SIG-M5 (cell line): ENCODE measurements at regions not wholly inside any gene's neighbourhood (a gene's known extent, or its start where the extent isn't known, plus 50 kb on each side); places are given as distances from the start of the nearest gene placed in this dataset.

ENCODE experiments used
- DNase-seq: peaks from one replicate; lab custom pipeline; 2025; lab: John Stamatoyannopoulos, UW

DNA sequence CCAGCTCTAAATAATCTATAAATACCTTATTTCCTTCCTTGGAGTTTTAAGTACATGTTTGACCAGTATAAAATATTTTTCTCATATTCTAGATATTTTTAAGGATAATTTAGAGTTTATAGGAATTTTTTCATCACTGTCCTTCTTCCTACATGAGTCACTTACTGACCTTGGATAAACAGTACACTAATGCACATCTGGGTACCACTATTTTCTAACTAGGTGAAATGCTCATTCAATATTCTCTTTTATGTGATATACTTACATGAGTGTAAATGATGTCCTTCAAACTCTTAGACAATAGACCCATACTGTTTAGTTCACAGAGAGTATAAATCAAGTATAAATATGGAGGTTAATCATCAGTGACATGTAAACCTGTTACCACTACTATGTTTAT, 1574.2 kb upstream of the ACVR2A start:
- DNase-seq: no peak

DNA sequence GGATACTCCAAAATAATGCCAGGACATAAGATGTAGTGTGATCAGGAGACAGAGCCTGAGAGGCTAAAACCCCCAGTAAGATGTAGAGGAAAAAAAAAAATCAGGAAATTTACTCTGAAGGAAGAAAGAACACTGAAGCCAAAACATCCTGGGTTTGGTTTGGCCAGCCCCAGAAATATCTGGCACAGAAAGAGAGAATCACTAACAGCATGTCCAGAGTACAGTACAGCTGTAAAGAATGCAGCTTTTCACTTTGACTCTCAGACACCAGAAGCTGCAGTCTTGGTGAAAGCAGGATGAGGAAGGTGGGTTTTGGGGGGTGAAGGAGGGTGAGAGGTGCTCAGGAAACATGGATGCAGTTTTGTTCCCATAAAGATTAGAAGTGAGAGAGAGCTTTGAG, 1577.7 kb upstream of the ACVR2A start:
- no peak for DNase-seq

DNA sequence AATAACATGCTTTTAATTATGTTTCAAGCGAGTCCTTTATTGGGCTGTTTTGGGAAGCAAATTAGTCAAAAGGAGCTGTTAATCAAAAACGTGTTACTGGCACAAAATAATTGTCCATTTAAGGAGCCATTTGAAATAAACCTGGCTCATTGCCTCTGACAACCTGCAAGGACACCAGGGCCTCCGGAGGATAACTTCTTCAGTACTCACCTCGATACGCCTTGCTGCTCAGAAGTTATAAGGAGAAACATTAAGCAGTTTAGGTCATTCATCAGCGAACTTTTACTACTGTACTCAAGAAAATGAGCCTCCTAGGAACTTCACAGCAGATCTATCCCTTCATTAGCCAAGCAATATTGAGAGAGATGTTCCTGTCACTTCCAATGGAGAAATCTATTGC, 1579.2 kb upstream of the ACVR2A start:
- no peak for DNase-seq

DNA sequence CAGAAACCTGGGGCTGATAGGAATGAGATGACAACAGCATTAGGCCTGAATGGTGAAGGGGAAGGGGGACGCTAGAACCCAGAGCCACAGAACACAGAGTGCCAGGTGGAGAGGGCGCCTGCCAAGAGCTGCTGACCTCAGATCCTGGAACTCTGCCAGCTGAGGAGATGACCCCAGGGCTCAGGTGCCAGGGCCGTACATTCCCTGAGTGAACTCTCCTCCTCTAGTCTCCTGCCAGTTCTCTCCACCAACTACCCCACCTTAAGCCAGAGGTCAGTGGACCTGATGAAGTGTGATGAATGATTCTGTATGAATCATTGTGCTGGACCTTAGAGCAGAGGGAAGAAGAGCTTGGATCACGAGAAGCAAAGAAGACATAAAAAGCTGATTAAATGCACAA, 1582.2 kb upstream of the ACVR2A start:
- no peak for DNase-seq

DNA sequence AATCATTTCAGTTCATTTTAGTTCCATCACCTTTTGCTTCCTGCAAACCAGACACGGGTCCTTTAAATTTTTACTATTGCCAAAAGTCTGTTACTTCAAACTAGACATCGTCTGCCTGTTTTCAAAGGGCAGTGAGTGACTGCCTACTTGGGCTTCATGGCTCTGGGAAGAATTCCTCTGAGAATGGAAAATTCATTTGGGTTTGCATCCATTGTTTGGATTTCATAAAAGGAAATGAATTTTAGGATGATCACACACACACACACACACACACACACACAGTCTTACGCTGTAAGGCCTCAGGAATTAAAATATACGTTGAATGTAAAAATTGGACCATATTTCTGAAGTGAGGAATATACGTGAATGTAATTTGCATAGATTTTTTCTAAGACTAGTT, 1584.3 kb upstream of the ACVR2A start:
- DNase-seq: no peak

DNA sequence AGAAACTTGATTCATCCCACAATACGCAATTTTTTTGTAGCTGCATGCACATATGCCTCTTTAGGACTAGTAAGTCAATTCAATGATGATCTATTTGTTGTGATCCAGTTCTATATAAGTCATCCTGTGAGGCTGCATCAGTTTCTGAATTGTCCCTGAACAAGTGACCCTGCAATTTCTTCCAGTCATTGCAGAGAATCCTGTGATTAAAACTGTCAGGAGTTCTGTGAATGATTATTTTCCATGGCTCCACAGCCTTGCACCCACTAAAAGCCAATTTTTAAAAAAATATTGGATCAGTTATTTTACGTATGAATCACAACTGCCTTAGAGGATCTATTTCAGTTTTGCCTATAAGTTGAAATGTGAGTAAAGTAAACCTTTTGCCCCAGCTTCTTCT, 1585.0 kb upstream of the ACVR2A start:
- no peak for DNase-seq

DNA sequence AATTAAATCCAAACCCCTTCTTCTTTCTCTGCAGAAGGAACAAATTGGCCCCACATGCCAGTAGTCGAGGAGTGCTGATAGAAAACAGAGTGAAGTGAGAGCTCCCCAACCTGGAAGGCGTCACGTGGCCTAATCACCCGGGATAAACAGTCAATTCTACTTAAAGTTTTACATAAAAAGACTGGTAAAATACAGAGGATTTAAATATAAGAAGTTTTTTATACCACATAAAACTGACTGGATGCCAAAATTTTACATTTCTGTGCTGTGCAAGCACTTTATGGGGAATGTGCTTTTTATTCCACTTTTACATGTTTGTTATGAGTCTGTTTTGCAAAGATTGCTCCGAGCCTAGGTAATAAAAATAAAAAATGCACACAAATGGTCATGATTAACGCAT, 1586.8 kb upstream of the ACVR2A start:
- DNase-seq: no peak

DNA sequence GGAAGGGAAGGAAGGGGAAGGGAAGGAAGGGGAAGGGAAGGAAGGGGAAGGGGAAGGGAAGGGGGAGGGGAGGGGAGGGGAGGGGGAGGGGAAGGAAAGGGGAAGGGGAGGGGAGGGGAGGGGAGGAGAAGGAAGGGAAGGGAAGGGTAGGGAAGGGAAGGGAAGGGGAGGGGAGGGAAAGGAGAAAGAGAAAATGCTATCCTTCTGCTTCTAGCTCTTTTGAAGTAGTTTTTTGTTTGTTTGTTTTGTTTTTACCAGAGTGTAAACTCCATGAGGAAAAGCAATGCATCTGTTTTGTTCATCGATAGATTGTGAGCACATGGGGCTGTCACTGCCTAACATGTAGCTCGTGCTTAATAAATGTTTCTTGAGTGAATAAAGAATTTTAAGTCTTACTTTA, 1592.7 kb upstream of the ACVR2A start:
- no peak for DNase-seq

DNA sequence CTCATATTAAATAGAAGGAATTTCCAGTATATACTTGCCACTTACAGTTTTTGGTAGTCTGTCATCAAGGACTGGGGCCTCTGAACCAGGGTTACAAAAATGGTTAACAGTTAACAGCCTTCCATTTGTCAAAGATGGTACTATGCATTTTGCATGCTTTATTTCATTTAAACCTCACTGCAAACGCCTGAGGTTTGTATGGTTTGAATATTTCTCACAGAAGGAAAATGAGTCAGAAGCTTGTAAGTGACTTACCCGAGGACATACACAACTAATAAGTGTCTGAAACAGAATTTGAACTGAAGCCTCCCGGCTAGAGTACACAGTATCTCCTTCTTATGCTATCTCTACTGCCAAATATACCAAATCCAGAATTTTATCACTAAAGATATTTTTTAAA, 1593.5 kb upstream of the ACVR2A start:
- no peak for DNase-seq

DNA sequence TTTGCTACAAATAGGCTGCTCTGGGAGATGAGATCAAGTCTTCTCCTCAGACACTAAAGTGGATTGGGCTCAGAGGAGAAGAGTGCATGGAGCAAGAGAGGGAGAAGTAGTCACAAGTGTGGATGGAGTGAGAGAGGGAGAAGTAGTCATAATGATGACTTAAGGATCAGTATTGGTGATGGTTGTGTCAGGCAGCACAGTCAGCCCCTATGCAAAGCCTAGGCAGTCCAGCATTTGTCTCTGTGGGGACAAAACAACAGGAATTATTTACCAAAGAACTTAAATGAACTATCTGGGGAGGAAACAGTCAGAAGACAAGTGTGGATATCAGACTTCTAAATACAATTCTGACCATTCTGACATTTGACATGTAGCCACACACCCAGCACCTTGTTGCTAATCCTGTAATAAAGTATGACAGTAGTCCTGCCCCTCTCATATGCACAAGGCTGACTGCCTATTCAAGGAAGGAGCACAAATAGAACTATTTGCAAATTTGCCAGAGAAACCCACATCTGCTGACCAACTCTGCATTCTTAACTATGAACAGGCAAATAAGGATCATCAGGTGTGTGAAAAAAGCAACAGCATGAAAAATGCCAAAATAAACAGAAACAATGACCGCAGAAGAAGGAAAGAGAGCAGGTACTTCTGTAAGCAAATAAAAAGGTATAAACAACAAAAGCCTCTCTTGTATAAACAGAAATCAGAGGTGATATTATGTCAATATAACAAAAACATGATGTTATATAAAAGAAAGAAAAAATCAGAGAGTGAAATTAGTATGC, 1597.9 kb upstream of the ACVR2A start:
- no peak for DNase-seq

DNA sequence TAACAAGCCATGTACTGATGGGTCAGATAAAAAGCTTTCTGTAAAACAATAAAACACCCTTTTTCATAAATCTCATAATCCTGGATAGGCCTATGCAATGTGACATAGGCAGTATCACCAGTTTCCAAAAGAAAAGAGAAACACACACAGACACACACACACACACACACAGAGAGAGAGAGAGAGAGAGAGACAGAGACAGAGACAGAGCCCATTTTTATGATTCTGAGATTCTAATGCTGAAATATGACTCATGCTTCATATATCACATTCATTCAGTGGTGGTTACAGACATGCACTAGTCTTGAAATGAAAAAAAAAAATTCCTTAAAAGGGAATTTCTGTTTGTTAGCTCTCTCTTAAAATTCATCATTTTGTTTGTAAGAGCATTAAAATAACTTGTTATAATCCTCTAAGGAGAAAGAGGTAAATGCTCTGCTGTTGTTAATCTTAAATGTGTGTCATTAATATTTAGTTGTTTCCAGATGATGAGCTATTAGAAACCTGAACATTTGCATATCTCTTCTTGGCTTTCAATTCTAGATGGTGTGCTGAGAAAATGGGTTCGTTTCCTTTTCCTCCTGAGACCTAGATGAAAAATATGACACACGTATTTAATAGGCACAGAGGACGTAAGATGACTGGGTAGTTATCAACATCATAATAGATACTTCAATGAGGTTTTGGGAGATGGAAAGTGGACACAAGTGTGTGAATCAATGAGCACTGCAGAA, 1598.7 kb upstream of the ACVR2A start:
- DNase-seq: no peak

DNA sequence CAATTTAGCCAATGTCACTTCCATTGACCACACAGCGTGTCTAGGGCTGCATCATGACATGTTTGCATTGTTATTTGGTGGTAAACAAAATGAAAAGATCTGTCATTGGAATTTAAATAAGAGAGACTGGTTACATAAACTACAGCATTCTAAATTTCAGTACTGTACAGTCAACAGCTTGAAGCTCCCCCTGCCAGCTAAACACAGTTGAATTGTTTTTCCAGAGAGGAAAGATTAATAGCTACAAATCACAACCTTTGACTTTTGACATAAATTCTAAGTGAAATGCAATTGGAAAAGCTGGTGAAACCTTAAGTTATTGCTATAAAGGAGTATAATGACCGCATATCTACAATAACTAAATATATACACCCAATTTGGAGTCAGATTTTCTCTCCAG, 1600.0 kb upstream of the ACVR2A start:
- DNase-seq: no peak

DNA sequence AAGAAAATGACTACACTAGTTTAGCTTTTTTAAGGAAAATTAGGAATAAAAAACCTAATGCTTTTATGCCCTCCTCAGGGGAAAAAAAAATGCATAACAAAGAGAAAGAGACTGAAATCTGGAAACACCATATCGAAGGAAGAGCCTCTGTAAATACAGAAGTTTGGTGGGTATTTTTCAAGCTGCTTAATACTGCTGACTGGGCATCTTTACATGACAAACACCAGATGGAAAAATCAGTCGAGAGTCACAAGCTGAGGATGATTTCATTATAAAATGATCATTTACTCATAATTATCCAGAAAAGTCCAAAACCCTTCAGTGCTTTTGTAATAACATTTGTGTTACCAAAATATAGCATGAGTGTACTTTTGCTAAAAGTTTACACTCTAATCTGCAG, 1600.7 kb upstream of the ACVR2A start:
- DNase-seq: no peak

DNA sequence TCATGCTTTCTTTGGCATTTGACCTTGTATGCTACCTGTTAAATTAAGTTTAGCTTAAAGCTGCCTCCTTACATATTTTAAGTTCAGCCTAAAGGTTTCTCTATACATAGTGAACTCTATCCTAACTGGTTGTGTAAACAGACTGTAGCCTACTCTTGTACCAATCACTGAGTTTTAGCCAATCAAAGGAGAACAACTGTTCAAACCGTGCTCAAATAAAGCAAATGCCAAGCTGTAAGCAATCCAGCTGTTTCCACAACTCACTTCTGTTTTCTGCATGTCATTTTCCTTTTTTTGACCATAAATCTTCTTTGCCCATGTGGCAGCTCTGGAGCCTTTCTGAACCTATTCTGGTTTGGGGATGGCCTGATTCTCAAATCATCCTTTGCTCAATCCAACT, 1603.8 kb upstream of the ACVR2A start:
- DNase-seq: no peak

DNA sequence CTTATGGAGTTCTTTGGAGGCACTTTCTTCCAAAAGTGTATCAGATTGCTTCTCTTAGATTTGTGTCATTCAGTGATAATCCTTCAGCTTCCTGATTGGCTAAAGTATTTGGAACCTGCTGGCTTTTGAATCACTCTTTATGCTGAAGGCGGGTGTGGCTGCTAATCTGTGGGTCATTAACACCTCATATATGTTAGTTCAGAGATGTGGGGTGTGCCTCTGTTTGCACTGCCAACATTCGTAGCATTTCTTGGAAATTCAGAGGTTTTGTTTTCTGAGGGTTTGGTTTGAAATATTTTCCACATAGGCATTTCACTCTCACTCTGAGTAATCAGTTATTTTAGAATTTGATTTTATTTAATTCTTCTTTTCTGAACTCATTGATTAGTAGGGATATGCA, 1604.4 kb upstream of the ACVR2A start:
- no peak for DNase-seq

DNA sequence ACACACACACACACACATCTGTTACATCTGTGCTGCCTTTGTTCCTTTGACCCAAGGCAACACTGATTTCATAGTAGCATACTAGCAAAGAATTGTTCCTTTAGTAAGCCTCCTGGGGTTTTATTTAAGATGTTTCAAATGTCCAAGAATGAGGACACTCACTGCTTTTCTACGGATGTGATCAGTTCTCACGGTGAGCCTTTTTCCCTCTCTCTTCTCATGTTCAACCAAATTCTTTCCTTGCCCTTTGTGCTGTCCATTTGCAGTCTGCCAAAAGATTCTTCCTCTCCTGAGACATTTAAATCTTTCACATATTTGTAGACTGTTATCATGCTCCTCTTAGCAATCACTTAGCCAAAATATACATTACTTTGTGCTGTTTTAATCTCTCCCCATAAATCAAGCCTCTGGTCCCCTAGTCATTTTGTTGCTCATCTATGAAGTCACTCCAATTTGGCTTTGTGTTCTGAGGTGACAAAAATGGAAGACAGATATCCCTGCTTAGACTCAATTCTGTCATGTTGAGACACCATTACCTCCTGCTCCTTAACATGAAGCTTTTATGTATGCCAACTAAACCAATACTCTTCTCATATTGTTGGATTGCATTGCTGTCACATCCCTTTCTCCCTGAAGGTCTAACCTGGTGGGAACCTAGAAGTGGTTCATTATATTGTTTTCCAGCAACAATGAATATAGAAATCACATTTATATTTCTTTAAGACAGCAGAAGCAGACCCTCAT, 1605.3 kb upstream of the ACVR2A start:
- DNase-seq: no peak

DNA sequence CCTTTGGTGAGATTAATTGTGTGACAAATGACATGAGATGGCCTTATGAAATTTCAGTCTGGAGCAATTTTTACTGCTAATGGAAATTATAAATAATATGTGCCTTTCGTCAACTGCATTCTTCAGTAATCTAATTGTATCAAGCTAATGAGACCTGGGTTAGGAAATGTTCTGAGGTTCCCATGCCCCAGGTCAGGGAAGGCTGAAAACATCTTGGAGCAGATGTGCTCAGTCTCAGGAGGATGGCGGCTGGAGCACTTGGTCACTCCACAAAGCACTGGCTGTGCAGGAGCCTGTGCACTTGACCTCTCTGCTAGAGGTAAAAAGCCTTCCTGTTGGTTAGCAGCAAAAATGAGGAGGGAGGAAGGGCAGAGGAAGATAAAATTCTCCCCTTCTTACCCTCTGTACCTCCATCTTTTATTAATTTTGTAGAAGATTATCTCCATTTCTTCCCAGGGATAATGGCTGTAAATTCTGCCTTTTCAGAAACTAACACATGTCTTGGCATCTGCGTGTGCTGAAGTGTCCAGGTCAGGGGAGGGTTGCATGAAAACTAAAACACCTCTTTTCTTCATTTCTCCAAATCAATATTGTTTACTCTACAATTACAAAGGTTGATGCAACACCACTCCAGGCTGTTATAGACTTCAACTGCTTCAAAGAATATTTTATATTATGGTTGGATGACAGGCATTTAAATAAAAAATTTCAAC, 1606.4 kb upstream of the ACVR2A start:
- no peak for DNase-seq

DNA sequence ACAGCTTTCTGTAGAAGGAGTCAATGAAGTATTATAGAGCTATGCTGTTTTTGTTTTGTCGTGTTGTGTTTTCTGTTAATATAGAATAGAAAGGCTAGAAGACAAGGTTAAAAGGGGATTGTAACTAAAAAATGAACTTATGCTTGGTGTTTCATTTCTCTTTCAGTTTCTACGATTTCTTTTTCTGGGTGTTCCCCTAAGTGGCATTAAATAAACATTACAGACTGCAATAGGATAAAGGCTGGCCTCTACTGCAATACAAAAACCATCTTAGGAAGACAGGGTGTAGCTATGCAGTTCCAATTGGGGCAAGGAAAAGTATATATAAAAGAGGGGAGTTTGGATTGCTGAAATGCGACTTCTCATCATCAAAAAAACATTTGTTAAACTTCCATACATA, 1609.7 kb upstream of the ACVR2A start:
- DNase-seq: no peak

DNA sequence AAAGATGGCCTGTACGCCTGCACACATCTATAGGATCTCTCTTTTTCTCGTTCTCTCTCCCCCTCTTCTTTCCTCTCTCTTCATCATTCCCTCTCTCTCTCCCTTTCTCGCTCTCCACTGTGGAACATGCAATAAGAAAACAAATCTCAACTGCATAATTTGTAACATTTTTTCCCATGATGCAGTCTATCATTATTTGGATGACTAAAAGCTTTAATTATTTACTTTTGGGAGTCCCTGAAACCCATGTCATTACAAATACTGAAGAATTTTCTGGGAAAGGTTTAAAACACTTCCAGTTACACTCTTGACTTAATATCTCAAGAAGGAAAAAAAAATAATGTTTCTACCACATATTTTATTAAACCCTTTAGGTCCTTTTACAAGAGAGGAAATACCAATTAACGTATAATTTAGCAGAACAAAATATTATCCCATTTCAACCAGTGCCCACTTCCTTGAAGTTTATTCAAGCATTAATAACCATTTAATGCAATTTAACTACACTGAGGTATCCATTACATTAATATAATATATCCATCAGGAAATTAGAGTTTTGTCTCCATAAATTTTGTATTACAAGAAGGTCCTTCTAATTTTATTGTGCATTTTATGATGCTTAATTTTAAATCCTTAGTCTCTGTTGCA, 1615.2 kb upstream of the ACVR2A start:
- DNase-seq: no peak

DNA sequence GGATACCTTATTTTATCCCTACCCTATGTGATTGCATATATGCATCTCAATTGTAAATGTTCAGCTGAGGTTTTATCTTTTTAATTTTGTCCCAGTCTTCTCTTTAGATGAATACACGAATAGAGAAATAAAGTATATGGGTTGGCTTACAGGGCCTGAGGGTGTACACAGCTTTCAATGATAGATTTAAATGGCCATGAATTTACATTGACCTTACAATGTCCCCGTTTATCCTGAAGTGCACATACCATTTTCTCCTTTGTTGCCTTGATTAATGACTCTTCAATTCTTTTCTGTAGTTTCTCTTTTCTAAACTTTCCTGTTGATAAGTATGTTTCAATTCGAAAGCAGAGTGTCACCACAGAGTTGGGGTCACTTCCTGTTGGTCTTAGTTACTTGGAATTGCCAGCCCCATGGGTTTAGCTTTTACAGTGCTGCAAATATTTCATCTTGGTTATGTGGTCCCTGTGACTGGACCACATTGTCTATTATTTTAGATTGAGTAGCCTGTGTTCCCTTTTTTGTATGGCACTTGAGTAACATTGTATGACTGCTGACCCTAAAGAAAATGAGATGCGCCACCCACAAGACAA, 1616.3 kb upstream of the ACVR2A start:
- DNase-seq: no peak

DNA sequence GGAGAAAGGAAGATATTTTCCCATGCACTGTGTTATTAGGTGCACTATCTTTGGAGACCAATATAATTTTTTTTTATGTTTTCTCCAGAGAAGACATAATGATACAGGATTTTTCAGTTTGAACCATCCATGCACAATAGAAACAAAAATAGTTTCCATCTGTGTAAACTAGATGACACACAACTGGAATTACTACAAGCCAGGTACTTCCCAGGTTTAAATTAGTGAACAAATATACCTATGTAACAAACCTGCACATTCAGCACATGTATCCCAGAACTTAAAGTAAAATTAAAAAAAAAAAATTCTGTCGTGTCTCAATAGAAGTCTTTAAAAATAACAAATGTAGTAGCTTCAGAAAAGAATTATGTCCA, 1616.8 kb upstream of the ACVR2A start:
- DNase-seq: no peak
